NB4 (cell line): ENCODE measurements at regions not wholly inside any gene's neighbourhood (a gene's known extent, or its start where the extent isn't known, plus 50 kb on each side); places are given as distances from the start of the nearest gene placed in this dataset.

Experiments used
- CTCF ChIP-seq: IDR thresholded peaks from one replicate; pipeline ENCODE4 v1.5.1; 2012; ENCODE audit warnings: low read depth, low read length
- MAX ChIP-seq: IDR thresholded peaks from 2 replicates; pipeline ENCODE4 v1.6.1; 2011; ENCODE audit warnings: low read depth, low read length
- MYC ChIP-seq: IDR thresholded peaks from 2 replicates; pipeline ENCODE4 v1.6.1; 2011; ENCODE audit warnings: low read depth, low read length
- POLR2A ChIP-seq: IDR thresholded peaks from 2 replicates; pipeline ENCODE4 v1.6.1; 2011; ENCODE audit warnings: mild to moderate bottlenecking; ENCODE audit not compliant: insufficient read length; ENCODE audit errors: extremely low read depth

GRCh38 chr4:140244328-140244727, 90.3 kb upstream of the MAML3 start:
- TF ChIP-seq CTCF, result no peak
- TF ChIP-seq POLR2A, result no peak
- TF ChIP-seq MYC, result no peak
- no peak for TF ChIP-seq MAX
